NCI-H1092 (cell line): ENCODE measurements at regions not wholly inside any gene's neighbourhood (a gene's known extent, or its start where the extent isn't known, plus 50 kb on each side); places are given as distances from the start of the nearest gene placed in this dataset.

Experiments
- DNase-seq: peaks from one replicate; lab custom pipeline; 2025; lab: John Stamatoyannopoulos, UW

GRCh38 chr18:44592639-44593038 is 88.0 kb upstream of the SETBP1 start:
- DNase-seq = no peak

GRCh38 chr18:44594799-44595467 is 85.8 kb upstream of the SETBP1 start:
- DNase-seq = no peak

GRCh38 chr18:44597797-44598196 is 82.9 kb upstream of the SETBP1 start:
- DNase-seq = no peak

GRCh38 chr18:44598514-44598913 is 82.2 kb upstream of the SETBP1 start:
- no peak for DNase-seq

GRCh38 chr18:44599412-44599811 is 81.3 kb upstream of the SETBP1 start:
- DNase-seq = peak; percentile 42

GRCh38 chr18:44601447-44601846 is 79.2 kb upstream of the SETBP1 start:
- DNase-seq = no peak

GRCh38 chr18:44602380-44602779 is 78.3 kb upstream of the SETBP1 start:
- DNase-seq = no peak

- no peak for DNase-seq
Measured at GRCh38 chr18:44602845-44603244, 77.8 kb upstream of the SETBP1 start.

- no peak for DNase-seq
Measured at GRCh38 chr18:44609181-44609941, 71.3 kb upstream of the SETBP1 start.

GRCh38 chr18:44620812-44621211 is 59.9 kb upstream of the SETBP1 start:
- no peak for DNase-seq

- no peak for DNase-seq
Measured at GRCh38 chr18:44624052-44624451, 56.6 kb upstream of the SETBP1 start.

- DNase-seq = no peak
Measured at GRCh38 chr18:44625386-44625785, 55.3 kb upstream of the SETBP1 start.

GRCh38 chr18:44626236-44626635 is 54.5 kb upstream of the SETBP1 start:
- DNase-seq = no peak

GRCh38 chr18:44626807-44627206 is 53.9 kb upstream of the SETBP1 start:
- no peak for DNase-seq

GRCh38 chr18:44627280-44627679 is 53.4 kb upstream of the SETBP1 start:
- DNase-seq = no peak

- no peak for DNase-seq
Measured at GRCh38 chr18:44629406-44629805, 51.3 kb upstream of the SETBP1 start.

- no peak for DNase-seq
Measured at GRCh38 chr18:44630118-44630517, 50.6 kb upstream of the SETBP1 start.
